ENCODE measurements at regions not wholly inside any gene's neighbourhood (a gene's known extent, or its start where the extent isn't known, plus 50 kb on each side); places are given as distances from the start of the nearest gene placed in this dataset.

- DNase-seq (ENCODE audit: low read depth, low spot score), result no peak
These were observed 50.8 kb upstream of the CACNA2D3 start for GRCh38 chr3:54071601-54072000.

GRCh38 chr3:54069961-54070360, 52.4 kb upstream of the CACNA2D3 start:
- DNase-seq (ENCODE audit: low read depth, low spot score), result no peak

GRCh38 chr3:54067055-54067698, 55.2 kb upstream of the CACNA2D3 start:
- no peak for DNase-seq (ENCODE audit: low read depth, low spot score)

- DNase-seq (ENCODE audit: low read depth, low spot score), result no peak
These were observed 56.1 kb upstream of the CACNA2D3 start for GRCh38 chr3:54066253-54066652.

GRCh38 chr3:54065586-54065985, 56.8 kb upstream of the CACNA2D3 start:
- no peak for DNase-seq (ENCODE audit: low read depth, low spot score)

- no peak for DNase-seq (ENCODE audit: low read depth, low spot score)
These were observed 57.2 kb upstream of the CACNA2D3 start for GRCh38 chr3:54065140-54065539.

GRCh38 chr3:54064486-54064885, 57.9 kb upstream of the CACNA2D3 start:
- DNase-seq (ENCODE audit: low read depth, low spot score), result no peak

GRCh38 chr3:54062546-54062945, 59.8 kb upstream of the CACNA2D3 start:
- DNase-seq (ENCODE audit: low read depth, low spot score), result no peak

- no peak for DNase-seq (ENCODE audit: low read depth, low spot score)
These were observed 65.8 kb upstream of the CACNA2D3 start for GRCh38 chr3:54056521-54056920.

- DNase-seq (ENCODE audit: low read depth, low spot score), result no peak
These were observed 68.5 kb upstream of the CACNA2D3 start for GRCh38 chr3:54053882-54054281.

- no peak for DNase-seq (ENCODE audit: low read depth, low spot score)
These were observed 69.1 kb upstream of the CACNA2D3 start for GRCh38 chr3:54053211-54053610.

- no peak for DNase-seq (ENCODE audit: low read depth, low spot score)
These were observed 74.8 kb upstream of the CACNA2D3 start for GRCh38 chr3:54047568-54047967.

- DNase-seq (ENCODE audit: low read depth, low spot score), result no peak
These were observed 75.6 kb upstream of the CACNA2D3 start for GRCh38 chr3:54046641-54047214.

- DNase-seq (ENCODE audit: low read depth, low spot score), result no peak
These were observed 77.1 kb upstream of the CACNA2D3 start for GRCh38 chr3:54045061-54045815.

- peak; percentile 17 for DNase-seq (ENCODE audit: low read depth, low spot score)
These were observed 80.0 kb upstream of the CACNA2D3 start for GRCh38 chr3:54042259-54042823.

- no peak for DNase-seq (ENCODE audit: low read depth, low spot score)
These were observed 81.9 kb upstream of the CACNA2D3 start for GRCh38 chr3:54040476-54040875.

- no peak for DNase-seq (ENCODE audit: low read depth, low spot score)
These were observed 84.0 kb upstream of the CACNA2D3 start for GRCh38 chr3:54038391-54038790.

- DNase-seq (ENCODE audit: low read depth, low spot score), result no peak
These were observed 85.8 kb upstream of the CACNA2D3 start for GRCh38 chr3:54036543-54036942.

GRCh38 chr3:54034971-54035370, 87.4 kb upstream of the CACNA2D3 start:
- no peak for DNase-seq (ENCODE audit: low read depth, low spot score)

- DNase-seq (ENCODE audit: low read depth, low spot score), result no peak
These were observed 88.6 kb upstream of the CACNA2D3 start for GRCh38 chr3:54033761-54034160.

- DNase-seq (ENCODE audit: low read depth, low spot score), result no peak
These were observed 89.8 kb upstream of the CACNA2D3 start for GRCh38 chr3:54032598-54032997.

GRCh38 chr3:54028372-54028771, 94.0 kb upstream of the CACNA2D3 start:
- no peak for DNase-seq (ENCODE audit: low read depth, low spot score)

GRCh38 chr3:54026543-54026942, 95.8 kb upstream of the CACNA2D3 start:
- no peak for DNase-seq (ENCODE audit: low read depth, low spot score)

All from iPS DF 19.7 (cell line).